Rectal smooth muscle tissue (tissue), 1 donor: ENCODE measurements at regions not wholly inside any gene's neighbourhood (a gene's known extent, or its start where the extent isn't known, plus 50 kb on each side); places are given as distances from the start of the nearest gene placed in this dataset.
A peak's percentile ranks its signal among the peaks of the same experiment; 100 is the strongest.

ENCODE experiments used
- H3K27ac ChIP-seq: one replicate; pipeline ENCODE4 v1.7.0; 2013; ENCODE audit warnings: low read depth, low read length, inconsistent platforms
- H3K27me3 ChIP-seq: one replicate; pipeline ENCODE4 v1.7.0; 2013; ENCODE audit warnings: low read length; ENCODE audit not compliant: control insufficient read depth, insufficient read depth
- H3K36me3 ChIP-seq: one replicate; pipeline ENCODE4 v1.7.0; 2013; ENCODE audit warnings: low read length; ENCODE audit not compliant: control insufficient read depth, insufficient read depth
- H3K4me1 ChIP-seq: one replicate; pipeline ENCODE4 v1.7.0; 2013; ENCODE audit warnings: low read length; ENCODE audit not compliant: control insufficient read depth, insufficient read depth
- H3K4me3 ChIP-seq: one replicate; pipeline ENCODE4 v1.7.0; 2013; ENCODE audit warnings: low read length
- H3K9ac ChIP-seq: one replicate; pipeline ENCODE4 v1.7.0; 2013; ENCODE audit warnings: low read length

DNA sequence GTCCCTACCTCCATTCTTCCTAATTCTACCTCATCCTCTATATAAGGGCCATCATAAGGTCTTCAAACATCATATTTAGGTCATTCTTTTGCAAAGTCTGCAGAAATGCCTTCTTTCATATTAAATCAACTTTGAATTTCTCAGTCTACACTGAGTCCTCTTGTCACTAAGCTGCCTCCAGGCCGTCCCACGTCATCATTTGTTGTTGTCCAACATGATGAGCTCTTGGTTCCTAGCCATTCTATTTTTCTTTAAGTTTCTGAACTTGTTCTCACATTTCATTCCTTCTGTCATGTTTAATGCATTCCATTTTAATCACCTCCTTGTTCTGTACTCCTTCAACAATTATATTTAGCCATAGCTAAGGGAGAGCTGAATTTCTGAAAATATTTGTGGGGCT, 59.2 kb upstream of the PGR start:
- Histone ChIP-seq H3K27ac (no peak overlapping the region), H3K27me3 (no peaks in the 10 kb centered on the region), H3K36me3 (no peaks in the 10 kb centered on the region), H3K4me1 (peaks cover 8% of the 10 kb centered on the region), H3K9ac (no peak overlapping the region), H3K4me3 (no peak overlapping the region)

DNA sequence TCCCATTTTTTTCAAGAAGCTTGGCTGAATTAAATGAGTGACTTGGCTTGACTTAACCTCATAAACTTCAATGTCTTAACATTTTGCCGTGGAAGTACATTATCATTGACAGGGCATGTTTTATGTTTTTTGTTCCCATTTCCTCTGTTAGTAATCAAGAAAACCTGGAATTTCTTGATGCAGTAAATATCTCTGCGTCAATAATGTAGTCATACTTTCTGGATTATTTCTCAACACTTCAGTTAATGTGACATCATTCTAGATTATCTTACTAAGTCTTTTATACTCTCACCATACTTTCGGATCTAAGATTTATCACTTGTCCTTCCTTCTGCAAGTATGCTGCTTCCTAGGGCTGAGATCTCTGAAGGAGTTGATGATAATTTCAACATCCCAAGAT, 58.6 kb upstream of the PGR start:
- Histone ChIP-seq H3K27me3 (no peaks in the 10 kb centered on the region), H3K9ac (no peak overlapping the region), H3K4me1 (peaks cover 8% of the 10 kb centered on the region), H3K27ac (peak overlapping the region; percentile 21), H3K36me3 (no peaks in the 10 kb centered on the region), H3K4me3 (no peak overlapping the region)

DNA sequence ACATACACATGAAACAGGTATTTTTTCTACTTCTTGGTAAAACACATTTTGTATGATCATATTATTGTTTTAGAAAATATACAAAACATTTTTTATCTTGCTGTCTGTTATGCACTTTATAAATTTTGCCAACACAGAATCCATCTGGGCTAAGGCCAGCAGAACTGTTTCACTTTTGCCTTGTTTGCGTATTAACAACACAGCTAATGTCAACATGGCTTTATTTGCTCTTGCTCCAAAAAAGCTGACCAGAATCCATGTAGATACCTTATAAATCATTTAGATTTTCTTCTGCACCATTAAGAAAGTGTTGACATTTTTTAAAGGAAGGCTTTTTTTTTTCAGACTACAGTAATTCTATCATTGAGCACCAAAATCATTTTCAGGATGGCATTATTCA, 58.1 kb upstream of the PGR start:
- Histone ChIP-seq H3K36me3 (no peaks in the 10 kb centered on the region), H3K4me1 (peaks cover 8% of the 10 kb centered on the region), H3K27me3 (no peaks in the 10 kb centered on the region), H3K9ac (no peak overlapping the region), H3K4me3 (no peak overlapping the region), H3K27ac (peak overlapping the region; percentile 21)

DNA sequence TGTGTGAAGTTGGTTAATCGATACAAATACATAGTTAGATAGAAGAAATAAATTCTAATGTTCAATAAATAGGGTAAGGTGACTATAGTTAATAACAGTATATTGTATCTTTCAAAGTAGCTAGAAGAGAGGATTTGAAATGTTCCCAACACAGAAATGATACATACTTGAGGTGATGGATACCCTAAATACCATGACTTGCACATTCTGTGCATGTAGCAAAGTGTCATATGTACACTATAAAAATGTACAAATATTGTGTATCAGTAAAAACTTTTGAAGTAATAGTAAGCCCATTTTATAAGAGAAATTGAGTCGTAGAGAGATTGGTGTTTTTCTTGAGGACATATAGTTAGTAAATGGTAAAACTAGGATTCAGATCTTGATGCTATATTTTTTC, 56.4 kb upstream of the PGR start:
- Histone ChIP-seq H3K4me3 (no peak overlapping the region), H3K36me3 (no peaks in the 10 kb centered on the region), H3K9ac (no peak overlapping the region), H3K27ac (no peak overlapping the region), H3K4me1 (peaks cover 8% of the 10 kb centered on the region), H3K27me3 (no peaks in the 10 kb centered on the region)

DNA sequence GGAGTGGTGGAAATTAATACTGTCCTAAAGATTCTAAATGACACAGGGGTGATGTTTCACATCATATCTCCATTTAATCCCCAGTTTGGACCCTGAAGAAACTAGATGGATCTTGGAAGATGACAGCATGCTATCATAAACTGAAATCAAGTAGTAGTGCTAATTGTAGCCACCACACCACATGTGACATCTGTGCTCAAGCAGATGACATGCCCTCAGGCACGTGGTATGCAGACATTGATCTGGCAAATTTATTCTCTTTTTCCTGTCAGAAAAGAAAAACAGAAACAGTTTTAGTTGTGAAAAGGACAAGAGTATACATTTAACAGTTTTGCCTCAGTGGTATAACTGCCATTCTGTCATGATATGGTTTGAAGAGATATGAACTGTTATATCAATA, 52.9 kb upstream of the PGR start:
- H3K4me3 ChIP-seq = no peak overlapping the region
- H3K27ac ChIP-seq = no peak overlapping the region
- no peaks in the 10 kb centered on the region for H3K36me3 ChIP-seq
- no peaks in the 10 kb centered on the region for H3K27me3 ChIP-seq
- no peaks in the 10 kb centered on the region for H3K4me1 ChIP-seq
- no peak overlapping the region for H3K9ac ChIP-seq

DNA sequence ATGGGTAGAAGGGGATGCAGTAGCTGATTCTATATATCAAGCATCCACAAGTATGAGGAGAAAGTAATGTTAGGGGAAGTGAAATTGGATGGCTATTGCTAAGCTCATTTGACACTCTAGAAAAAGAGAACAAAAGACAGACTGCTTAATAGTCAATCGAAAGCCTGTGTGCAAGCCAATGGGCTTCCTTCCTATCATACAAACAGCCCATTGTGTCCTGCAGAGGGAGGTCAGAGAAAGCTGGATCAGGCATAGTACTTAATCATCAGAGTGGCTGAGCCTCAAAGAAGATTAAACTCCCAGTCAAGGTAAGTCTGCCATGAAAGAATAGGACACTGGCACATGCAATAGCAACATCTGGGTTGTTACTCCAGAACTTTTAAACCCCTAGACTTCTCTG, 50.9 kb upstream of the PGR start:
- H3K27ac ChIP-seq = no peak overlapping the region
- no peaks in the 10 kb centered on the region for H3K36me3 ChIP-seq
- H3K9ac ChIP-seq = no peak overlapping the region
- no peak overlapping the region for H3K4me3 ChIP-seq
- H3K4me1 ChIP-seq = no peaks in the 10 kb centered on the region
- H3K27me3 ChIP-seq = no peaks in the 10 kb centered on the region
